K562 (cell line): ENCODE measurements at regions not wholly inside any gene's neighbourhood (a gene's known extent, or its start where the extent isn't known, plus 50 kb on each side); places are given as distances from the start of the nearest gene placed in this dataset.

Experiments used
- ATAC-seq: fragments of 200-7000 bp; cut with Tn5 transposase; 3 replicates; pipeline ENCODE4 v1.9.1; 2020; ENCODE audit warnings: moderate library complexity
- BruUV-seq: library from RNA; stranded (reverse); fragments of 400-500 nt; replicated peaks from 2 replicates; lab custom pipeline; 2021; lab: Mats Ljungman, UMichigan
- CTCF ChIA-PET: fragments of 300-600 bp; formaldehyde crosslinking; extraction: SDS; loops from one replicate; lab custom pipeline; 2021; ENCODE audit warnings: low intra/inter-chr PET ratio; lab: Yijun Ruan, JAX
- POLR2A ChIA-PET: fragments of 300-600, 350-650 bp; sonication (Branson Sonifier 250); formaldehyde crosslinking; extraction: SDS; loops from one replicate; lab custom pipeline; 2021; ENCODE audit warnings: antibody characterized with exemption, inconsistent platforms; lab: Yijun Ruan, JAX
- DNase-seq, 4 experiments: peaks; one replicate each; pipeline versions ENCODE4 v3.0.0 to v3.0.0-alpha.2; 2011 to 2018; ENCODE audit warnings: low spot score in 3 of 4, mixed read lengths in 3 of 4; ENCODE audit errors: extremely low read depth in 1 of 4
- FAIRE-seq: peaks from 2 replicates; lab custom pipeline; 2011; peaks lifted over from hg19 to GRCh38; lab: Jason Lieb, UNC
- H2AFZ ChIP-seq: 2 replicates; pipeline ENCODE4 v1.6.0; 2011; ENCODE audit warnings: low read depth, low read length, control low read depth, inconsistent platforms
- H3K27ac ChIP-seq: fragments of 200-600 bp; 3 replicates; pipeline ENCODE4 v1.8.0; 2011; ENCODE audit warnings: low read depth, mild to moderate bottlenecking, control low read depth, inconsistent platforms, low read length, moderate library complexity, mixed read lengths; ENCODE audit errors: extremely low read depth
- H3K27me3 ChIP-seq, 2 experiments: fragments of 300-600 bp in 1 of 2; 2 replicates in 1 of 2; 3 replicates in 1 of 2; pipeline versions ENCODE4 v1.6.0 to v1.8.0; 2011; ENCODE audit warnings: inconsistent platforms in 2 of 2, low read length in 2 of 2, mild to moderate bottlenecking in 1 of 2, mixed read lengths in 1 of 2, moderate library complexity in 1 of 2; ENCODE audit not compliant: control insufficient read depth in 2 of 2, insufficient read depth in 2 of 2
- H3K36me3 ChIP-seq: fragments of 300-600 bp; 3 replicates; pipeline ENCODE4 v1.8.0; 2011; ENCODE audit warnings: mild to moderate bottlenecking, low read length, inconsistent platforms; ENCODE audit not compliant: control insufficient read depth, insufficient read depth
- H3K4me1 ChIP-seq, 2 experiments: fragments of 200-600 bp in 1 of 2; replicated peaks in 1 of 2; 2 replicates in 1 of 2; 3 replicates in 1 of 2; pipeline versions ENCODE4 v1.5.1 to v1.8.0; 2011; ENCODE audit warnings: inconsistent platforms in 2 of 2, low read length in 2 of 2, mild to moderate bottlenecking in 1 of 2, mixed read lengths in 1 of 2, moderate library complexity in 1 of 2; ENCODE audit not compliant: control insufficient read depth in 2 of 2, insufficient read depth in 2 of 2
- H3K4me2 ChIP-seq: 2 replicates; pipeline ENCODE4 v1.6.1; 2011; ENCODE audit warnings: low read length, control low read depth, inconsistent platforms, mixed read lengths; ENCODE audit not compliant: insufficient read depth
- H3K4me3 ChIP-seq: fragments of 200-600 bp; sonication (generic), shearing (Covaris generic); 2 replicates; pipeline ENCODE4 v1.5.1; 2016; ENCODE audit warnings: control low read depth, inconsistent platforms
- H3K79me2 ChIP-seq: fragments of 200-600 bp; 3 replicates; pipeline ENCODE4 v1.8.0; 2011; ENCODE audit warnings: low read length, inconsistent platforms; ENCODE audit not compliant: control insufficient read depth, insufficient read depth
- H3K9ac ChIP-seq, 2 experiments: 2 replicates each; pipeline versions ENCODE4 v1.6.0 to v1.6.1; 2011; ENCODE audit warnings: low read depth in 2 of 2, low read length in 2 of 2, control low read depth in 1 of 2, inconsistent platforms in 1 of 2, mild to moderate bottlenecking in 1 of 2, mixed read lengths in 1 of 2; ENCODE audit not compliant: insufficient read depth in 1 of 2
- H3K9me1 ChIP-seq: one replicate; pipeline ENCODE4 v1.6.0; 2011; ENCODE audit warnings: inconsistent platforms, mild to moderate bottlenecking, low read length, moderate library complexity; ENCODE audit not compliant: control insufficient read depth, insufficient read depth
- H3K9me3 ChIP-seq: replicated peaks from 2 replicates; pipeline ENCODE4 v1.5.1; 2011; ENCODE audit warnings: low read depth, low read length, inconsistent platforms; ENCODE audit not compliant: control insufficient read depth, insufficient read depth
- H4K20me1 ChIP-seq: replicated peaks from 2 replicates; pipeline ENCODE4 v1.6.1; 2011; ENCODE audit warnings: low read length, inconsistent platforms, mixed read lengths; ENCODE audit not compliant: control insufficient read depth, insufficient read depth
- KAT8 ChIP-seq: fragments of 450-650 bp; IDR thresholded peaks from 2 replicates; pipeline ENCODE4 v1.6.1; 2016; ENCODE audit warnings: low read depth, mild to moderate bottlenecking
- RBM22 ChIP-seq: fragments of 200-400 bp; formaldehyde crosslinking; IDR thresholded peaks from 2 replicates; pipeline ENCODE4 v1.6.1; 2018; ENCODE audit warnings: low read length, low read depth; ENCODE audit not compliant: poor library complexity, severe bottlenecking
- WGBS: fragments of 100-300 bp; shearing (Covaris generic); methylation state at CpG from one replicate; pipeline ENCODE4 v1.1.6; 2016; ENCODE audit warnings: low coverage, mixed read lengths; ENCODE audit not compliant: insufficient coverage; ENCODE audit errors: missing lambda C conversion rate; 5-methylcytosine and 5-hydroxymethylcytosine counted together
- in situ Hi-C: fragments of 300-500 bp; cut with MboI; formaldehyde crosslinking; loops from 4 replicates; pipeline ENCODE4 v1.15.0; 2018; ENCODE audit warnings: inconsistent platforms, mixed read lengths
- intact Hi-C: fragments of 100-400 bp; cut with micrococcal nuclease; formaldehyde crosslinking; loops from 2 replicates; pipeline ENCODE4 v1.14.2; 2022
- TF ChIP-seq, protein P1 (sequence below), 3 experiments: fragments of 200-800 bp in 1 of 3; sonication (Bioruptor generic) in 1 of 3; sonication (generic) in 1 of 3; formaldehyde crosslinking in 1 of 3; IDR thresholded peaks; 2 replicates each; pipeline versions ENCODE4 v1.6.1 to v1.8.0; 2016 to 2022; ENCODE audit warnings: mild to moderate bottlenecking in 2 of 3, missing compliant biosample characterization in 2 of 3, missing genetic modification characterization in 2 of 3, missing genetic modification reagents in 1 of 3

DNA sequence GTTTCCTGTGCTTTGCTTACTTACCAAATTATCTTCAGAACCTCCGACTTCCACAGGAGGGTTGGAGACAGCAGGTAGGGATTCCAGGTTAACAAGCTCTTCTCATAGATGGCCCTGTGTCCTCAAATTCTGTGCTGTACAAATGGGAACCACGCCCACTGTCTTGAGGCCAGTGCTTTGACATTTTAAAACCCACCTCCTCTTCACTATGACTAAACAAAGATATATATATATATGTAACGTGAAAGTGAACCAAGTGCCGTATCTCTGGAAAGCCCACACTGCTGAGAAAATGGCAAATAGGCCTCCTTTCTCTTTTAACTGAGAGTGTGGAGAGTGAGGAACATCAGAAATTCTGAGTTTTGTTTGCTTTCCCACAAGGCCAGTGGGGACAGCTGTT lies 99.6 kb downstream of the ZBTB18 start:
- ATAC-seq (no peak), DNase-seq (no peak), FAIRE-seq (no peak)
- no TSS peak for BruUV-seq
- Histone ChIP-seq H2AFZ (no peak overlapping the region), H3K36me3 (no peaks in the 10 kb centered on the region), H3K9me3 (no peaks in the 10 kb centered on the region), H3K4me1 (peaks cover 0 to 6% of the 10 kb centered on the region in 2 experiments; a peak in 1 of 5 replicates), H3K4me3 (no peak overlapping the region), H3K9me1 (no peaks in the 10 kb centered on the region), H3K9ac (no peak overlapping the region), H3K4me2 (no peak overlapping the region), H3K79me2 (no peaks in the 10 kb centered on the region), H3K27ac (no peak overlapping the region), H4K20me1 (no peaks in the 10 kb centered on the region), H3K27me3 (peaks cover 25 to 37% of the 10 kb centered on the region in 2 experiments)
- intact Hi-C loops: no loop called here
- WGBS: 0% methylated on average over 4 of the region's 4 CpGs
- ChIA-PET POLR2A (interaction anchor here (0.7 kb wide), 1 partner anchor 226 kb away, joined by 3 read pairs; no protein-coding TSS in a partner anchor), CTCF (no interaction called here)
- in situ Hi-C loops: no loop called here
- no peak for TF ChIP-seq KAT8

DNA sequence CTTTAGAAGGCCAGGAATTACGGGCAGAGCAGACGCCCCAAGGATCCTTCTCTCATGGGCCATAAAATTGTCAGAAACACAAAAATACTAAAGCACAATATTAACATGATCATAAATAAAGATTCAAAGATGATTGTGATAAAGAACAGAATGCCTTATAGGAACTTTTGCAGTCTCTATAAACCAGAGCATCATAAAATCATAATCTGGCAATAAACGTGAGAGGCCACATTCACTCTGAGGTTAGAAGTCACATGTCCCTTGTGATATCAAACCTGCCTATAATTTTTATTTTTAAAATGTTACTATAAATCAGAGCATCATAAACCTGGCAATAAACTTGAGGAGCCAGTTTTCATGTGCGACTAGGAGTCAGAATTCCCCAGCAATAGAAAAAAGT lies 100.5 kb downstream of the ZBTB18 start:
- in situ Hi-C loops: no loop called here
- H3K4me2 ChIP-seq: no peak overlapping the region
- H3K9me3 ChIP-seq: no peaks in the 10 kb centered on the region
- no peak overlapping the region for H3K9ac ChIP-seq
- H3K79me2 ChIP-seq: no peaks in the 10 kb centered on the region
- H3K4me1 ChIP-seq: peaks cover 0 to 6% of the 10 kb centered on the region in 2 experiments; a peak in 1 of 5 replicates
- H3K4me3 ChIP-seq: no peak overlapping the region
- intact Hi-C loops: no loop called here
- H3K27ac ChIP-seq: no peak overlapping the region
- POLR2A ChIA-PET: interaction anchor here (0.9 kb wide), 1 partner anchor 10 kb away, joined by 3 read pairs; no protein-coding TSS in a partner anchor
- no peak overlapping the region for H2AFZ ChIP-seq
- CTCF ChIA-PET: no interaction called here
- no peak for FAIRE-seq
- H4K20me1 ChIP-seq: no peaks in the 10 kb centered on the region
- TF ChIP-seq RBM22: no peak
- TF ChIP-seq, protein P1, sequence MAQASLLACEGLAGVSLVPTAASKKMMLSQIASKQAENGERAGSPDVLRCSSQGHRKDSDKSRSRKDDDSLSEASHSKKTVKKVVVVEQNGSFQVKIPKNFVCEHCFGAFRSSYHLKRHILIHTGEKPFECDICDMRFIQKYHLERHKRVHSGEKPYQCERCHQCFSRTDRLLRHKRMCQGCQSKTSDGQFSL (CRISPR knock-in tag; IDR thresholded peaks at IDR 0.05): no peak
- TF ChIP-seq, protein P1 (tag; IDR thresholded peaks at IDR 0.05): no peak
- TF ChIP-seq, all 486 proteins: peak for 0
- no peak for ATAC-seq
- Histone ChIP-seq H3K36me3 (no peaks in the 10 kb centered on the region), H3K9me1 (no peaks in the 10 kb centered on the region), H3K27me3 (peaks cover 29 to 41% of the 10 kb centered on the region in 2 experiments)
- DNase-seq: no peak
- no TSS peak for BruUV-seq
- 1% methylated on average over 4 of the region's 4 CpGs for WGBS
